ENCODE measurements at regions not wholly inside any gene's neighbourhood (a gene's known extent, or its start where the extent isn't known, plus 50 kb on each side); places are given as distances from the start of the nearest gene placed in this dataset.

GRCh38 chrX:39774774-39775328, 322.9 kb downstream of the BCOR start:
- H3K27ac ChIP-seq (ENCODE audit: insufficient read length, low read depth, low read length): no peak overlapping the region
- no CpG with 5 or more reads among the region's 5 CpGs for WGBS (ENCODE audit: extremely low coverage, insufficient read length, low lambda C conversion rate)
- no peak overlapping the region for H4K8ac ChIP-seq (replicated peaks; ENCODE audit: insufficient read length, low read depth, low read length)
- H2BK120ac ChIP-seq (ENCODE audit: low read depth, low read length, poor library complexity, severe bottlenecking): no peak overlapping the region
- DNase-seq: no peak
- no peak overlapping the region for H3K4me3 Mint-ChIP-seq
- peaks cover 2% of the 10 kb centered on the region for H3K27me3 Mint-ChIP-seq (ENCODE audit: low read depth)
- no peak overlapping the region for H4K5ac ChIP-seq (ENCODE audit: insufficient read length, low read depth, low read length)
- H2AFZ ChIP-seq (ENCODE audit: low read length): no peak overlapping the region
- no peak overlapping the region for H3T11ph ChIP-seq (ENCODE audit: low read length)
- no peaks in the 10 kb centered on the region for H3K79me1 ChIP-seq (ENCODE audit: insufficient read depth, low read depth, low read length, poor library complexity, severe bottlenecking)
- TF ChIP-seq CTCF (conservative IDR thresholded peaks at IDR 0.05): no peak
- peaks cover 61 to 63% of the 10 kb centered on the region in 2 experiments for H3K9me3 Mint-ChIP-seq
- H3K9ac ChIP-seq (ENCODE audit: extremely low read depth, insufficient read length, low read length): no peak overlapping the region
- no peaks in the 10 kb centered on the region for H4K20me1 ChIP-seq (ENCODE audit: control insufficient read depth, insufficient read depth, insufficient read length)
- H3K4me1 ChIP-seq (ENCODE audit: insufficient read depth, low read length): peaks cover 24% of the 10 kb centered on the region
- H3K23ac ChIP-seq (ENCODE audit: insufficient read length, low read depth, low read length): no peak overlapping the region
- H3K4me1 Mint-ChIP-seq: peaks cover 38 to 46% of the 10 kb centered on the region in 2 experiments
- H2BK20ac ChIP-seq (ENCODE audit: low read depth, low read length, poor library complexity, severe bottlenecking): no peak overlapping the region
- no peak overlapping the region for H2BK5ac ChIP-seq (ENCODE audit: insufficient read length, low read length)
- peaks cover 0 to 14% (median 4%) of the 10 kb centered on the region in 3 experiments; a peak in 6 of 7 replicates for H3K36me3 Mint-ChIP-seq (ENCODE audit: insufficient read depth in 1 of 3, low read depth in 3 of 3)
- H3K18ac ChIP-seq (ENCODE audit: insufficient read length, low read depth, low read length): no peak overlapping the region
- no peak overlapping the region for H3K4me2 ChIP-seq (ENCODE audit: insufficient read depth, insufficient read length, low read length)
- H3K27ac Mint-ChIP-seq: no peak overlapping the region
- H2BK15ac ChIP-seq (ENCODE audit: low read depth, low read length): no peak overlapping the region
- no peaks in the 10 kb centered on the region for H3K27me3 ChIP-seq (ENCODE audit: insufficient read depth, low read length)
- H3K79me2 ChIP-seq (ENCODE audit: insufficient read depth, low read length): no peaks in the 10 kb centered on the region
- no peak overlapping the region for H2AK5ac ChIP-seq (ENCODE audit: insufficient read length, low read length)
- no peak overlapping the region for H3K4ac ChIP-seq (ENCODE audit: low read depth, low read length)
- no peak overlapping the region for H4K91ac ChIP-seq (ENCODE audit: insufficient read length, low read depth, low read length)
- H3K9me3 ChIP-seq (ENCODE audit: control insufficient read depth, low read depth, low read length): no peaks in the 10 kb centered on the region
- no peak overlapping the region for H3K56ac ChIP-seq (ENCODE audit: insufficient read length, low read depth, low read length)
- peak overlapping the region; percentile 86 for H2BK12ac ChIP-seq (ENCODE audit: insufficient read length, low read depth, low read length)
- no peak overlapping the region for H3K14ac ChIP-seq (ENCODE audit: insufficient read depth, low read length)
- no peaks in the 10 kb centered on the region for H3K23me2 ChIP-seq (ENCODE audit: insufficient read length, low read depth, low read length, poor library complexity, severe bottlenecking)

Measured in H9 (cell line).